OCI-LY3 (cell line): ENCODE measurements at regions not wholly inside any gene's neighbourhood (a gene's known extent, or its start where the extent isn't known, plus 50 kb on each side); places are given as distances from the start of the nearest gene placed in this dataset.

Experiments
- EZH2phosphoT487 ChIP-seq: fragments of 200-600 bp; shearing (Covaris generic); IDR thresholded peaks from 2 replicates; pipeline ENCODE4 v1.6.1; 2018; ENCODE audit warnings: antibody characterized with exemption, mixed run types, low read depth
- TF ChIP-seq, protein P1 (sequence below): fragments of 200-600, 300-600 bp; sonication (generic); IDR thresholded peaks from 2 replicates; pipeline ENCODE4 v1.5.1; 2014; ENCODE audit warnings: antibody characterized with exemption, low read length, low read depth

DNA sequence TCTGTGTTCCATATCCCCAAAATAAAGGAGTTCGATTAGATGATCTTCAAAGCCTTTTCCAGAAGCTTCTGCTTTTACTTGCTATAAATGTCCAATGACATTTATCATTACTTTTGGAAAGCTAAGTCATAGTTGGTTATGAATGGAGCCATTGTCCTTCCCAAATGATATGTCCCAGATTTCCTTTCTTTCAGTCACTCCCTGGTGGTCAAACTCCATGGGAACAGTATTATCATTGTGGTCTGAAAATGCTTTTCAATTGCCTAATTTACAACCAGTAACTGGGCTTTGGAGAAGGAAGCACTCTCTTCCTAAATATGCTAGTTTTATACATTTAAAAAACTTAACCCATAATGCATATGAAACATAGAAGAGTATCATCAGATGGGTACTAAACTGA lies 571.5 kb upstream of the AMOT start:
- TF ChIP-seq, protein P1, sequence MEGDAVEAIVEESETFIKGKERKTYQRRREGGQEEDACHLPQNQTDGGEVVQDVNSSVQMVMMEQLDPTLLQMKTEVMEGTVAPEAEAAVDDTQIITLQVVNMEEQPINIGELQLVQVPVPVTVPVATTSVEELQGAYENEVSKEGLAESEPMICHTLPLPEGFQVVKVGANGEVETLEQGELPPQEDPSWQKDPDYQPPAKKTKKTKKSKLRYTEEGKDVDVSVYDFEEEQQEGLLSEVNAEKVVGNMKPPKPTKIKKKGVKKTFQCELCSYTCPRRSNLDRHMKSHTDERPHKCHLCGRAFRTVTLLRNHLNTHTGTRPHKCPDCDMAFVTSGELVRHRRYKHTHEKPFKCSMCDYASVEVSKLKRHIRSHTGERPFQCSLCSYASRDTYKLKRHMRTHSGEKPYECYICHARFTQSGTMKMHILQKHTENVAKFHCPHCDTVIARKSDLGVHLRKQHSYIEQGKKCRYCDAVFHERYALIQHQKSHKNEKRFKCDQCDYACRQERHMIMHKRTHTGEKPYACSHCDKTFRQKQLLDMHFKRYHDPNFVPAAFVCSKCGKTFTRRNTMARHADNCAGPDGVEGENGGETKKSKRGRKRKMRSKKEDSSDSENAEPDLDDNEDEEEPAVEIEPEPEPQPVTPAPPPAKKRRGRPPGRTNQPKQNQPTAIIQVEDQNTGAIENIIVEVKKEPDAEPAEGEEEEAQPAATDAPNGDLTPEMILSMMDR, result no peak
- TF ChIP-seq EZH2phosphoT487, result no peak
